AG10803 (cell line): ENCODE measurements at regions not wholly inside any gene's neighbourhood (a gene's known extent, or its start where the extent isn't known, plus 50 kb on each side); places are given as distances from the start of the nearest gene placed in this dataset.

ENCODE experiments used
- DNase-seq: peaks from one replicate; pipeline ENCODE4 v3.0.0; 2010; ENCODE audit warnings: low read depth
- H3K4me3 ChIP-seq: 2 replicates; pipeline ENCODE4 v1.5.1; 2011; ENCODE audit warnings: mild to moderate bottlenecking, low read length, control low read depth
- TF ChIP-seq, protein P1 (sequence below): conservative IDR thresholded peaks from 2 replicates; pipeline ENCODE4 v1.5.1; 2011; ENCODE audit warnings: mild to moderate bottlenecking, low read length, control low read depth, inconsistent platforms

- TF ChIP-seq, protein P1, sequence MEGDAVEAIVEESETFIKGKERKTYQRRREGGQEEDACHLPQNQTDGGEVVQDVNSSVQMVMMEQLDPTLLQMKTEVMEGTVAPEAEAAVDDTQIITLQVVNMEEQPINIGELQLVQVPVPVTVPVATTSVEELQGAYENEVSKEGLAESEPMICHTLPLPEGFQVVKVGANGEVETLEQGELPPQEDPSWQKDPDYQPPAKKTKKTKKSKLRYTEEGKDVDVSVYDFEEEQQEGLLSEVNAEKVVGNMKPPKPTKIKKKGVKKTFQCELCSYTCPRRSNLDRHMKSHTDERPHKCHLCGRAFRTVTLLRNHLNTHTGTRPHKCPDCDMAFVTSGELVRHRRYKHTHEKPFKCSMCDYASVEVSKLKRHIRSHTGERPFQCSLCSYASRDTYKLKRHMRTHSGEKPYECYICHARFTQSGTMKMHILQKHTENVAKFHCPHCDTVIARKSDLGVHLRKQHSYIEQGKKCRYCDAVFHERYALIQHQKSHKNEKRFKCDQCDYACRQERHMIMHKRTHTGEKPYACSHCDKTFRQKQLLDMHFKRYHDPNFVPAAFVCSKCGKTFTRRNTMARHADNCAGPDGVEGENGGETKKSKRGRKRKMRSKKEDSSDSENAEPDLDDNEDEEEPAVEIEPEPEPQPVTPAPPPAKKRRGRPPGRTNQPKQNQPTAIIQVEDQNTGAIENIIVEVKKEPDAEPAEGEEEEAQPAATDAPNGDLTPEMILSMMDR = no peak
- no peak for DNase-seq
- H3K4me3 ChIP-seq = peak overlapping the region; percentile 80
These were observed 220.9 kb upstream of the MKLN1 start for GRCh38 chr7:131106681-131107336.

GRCh38 chr7:131107337-131108211, 220.1 kb upstream of the MKLN1 start:
- H3K4me3 ChIP-seq = peak overlapping the region; percentile 80
- DNase-seq = peak; percentile 91
- TF ChIP-seq, protein P1 = no peak

- DNase-seq = peak; percentile 58
- TF ChIP-seq, protein P1 = no peak
- H3K4me3 ChIP-seq = peak overlapping the region; percentile 80
These were observed 219.3 kb upstream of the MKLN1 start for GRCh38 chr7:131108212-131108940.

GRCh38 chr7:131109011-131109758, 218.5 kb upstream of the MKLN1 start:
- H3K4me3 ChIP-seq = peak overlapping the region; percentile 80
- peak; percentile 68 for DNase-seq

GRCh38 chr7:131109759-131110296, 217.8 kb upstream of the MKLN1 start:
- DNase-seq = peak; percentile 94
- peak overlapping the region; percentile 80 for H3K4me3 ChIP-seq
- TF ChIP-seq, protein P1 = no peak

More at GRCh38 chr7:131109011-131109758, 218.5 kb upstream of the MKLN1 start:
- TF ChIP-seq, protein P1 = no peak

DNA sequence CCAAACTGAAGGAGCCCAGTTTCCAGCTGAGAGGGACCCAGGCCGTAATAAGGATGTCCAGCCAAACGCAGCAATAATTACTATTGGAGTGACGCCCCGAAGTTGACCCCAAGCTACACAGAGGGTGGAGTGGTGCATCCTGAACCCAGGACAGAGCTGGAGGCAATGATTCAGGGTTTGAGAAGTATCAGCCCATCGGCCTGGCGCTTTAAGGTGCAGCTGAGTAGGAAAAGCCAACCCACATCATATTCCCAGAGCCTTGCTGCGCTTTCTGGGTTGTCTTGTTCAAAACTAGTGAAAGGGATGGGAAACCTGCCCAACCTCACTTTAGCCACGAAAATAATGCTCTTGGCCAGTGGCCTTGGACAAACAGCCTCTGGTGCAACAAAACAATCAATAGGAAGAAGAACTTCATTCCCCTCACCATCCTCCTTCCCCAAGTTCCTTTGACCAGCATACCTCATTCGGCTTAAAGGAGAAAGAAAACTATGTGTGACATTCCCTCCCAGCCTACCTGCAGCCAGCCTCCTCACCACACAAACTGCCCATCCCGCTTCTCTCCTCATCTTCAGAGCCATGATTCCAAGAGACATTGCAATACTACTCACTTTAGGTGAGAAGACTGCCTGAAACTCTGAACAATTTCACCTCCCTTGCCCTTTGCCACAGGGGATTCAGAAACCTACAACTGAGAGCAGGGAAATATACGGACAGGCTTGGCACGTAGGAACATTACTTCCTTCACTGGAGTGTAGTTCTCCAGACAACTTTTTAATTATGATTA, 217.2 kb upstream of the MKLN1 start:
- DNase-seq = peak; percentile 66
- H3K4me3 ChIP-seq = peak overlapping the region; percentile 80
- TF ChIP-seq, protein P1 = no peak
